GM03348 (cell line): ENCODE measurements at regions not wholly inside any gene's neighbourhood (a gene's known extent, or its start where the extent isn't known, plus 50 kb on each side); places are given as distances from the start of the nearest gene placed in this dataset.

ENCODE experiments used
- DNase-seq: peaks from one replicate; pipeline ENCODE4 v3.0.0; 2012; ENCODE audit warnings: low spot score

DNA sequence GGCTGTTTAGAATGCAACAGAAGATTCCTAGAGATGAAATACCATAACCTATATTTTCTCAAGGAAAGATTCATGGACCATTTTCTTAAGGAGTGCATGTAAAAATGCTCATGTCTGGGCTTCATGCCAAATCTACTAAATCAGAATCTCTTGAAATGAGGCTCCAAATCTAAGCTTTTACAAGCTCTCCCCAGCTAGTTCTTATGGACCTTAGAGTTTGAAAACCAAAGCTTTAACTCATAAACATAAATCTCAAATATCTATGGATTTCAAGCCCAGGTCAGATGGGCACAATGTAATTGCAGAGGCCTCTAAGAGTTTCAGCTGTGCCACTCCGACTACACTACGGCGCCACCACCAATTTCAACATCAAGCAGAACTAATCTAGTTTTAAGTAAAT is 117.3 kb upstream of the CAND1 start:
- DNase-seq: no peak

DNA sequence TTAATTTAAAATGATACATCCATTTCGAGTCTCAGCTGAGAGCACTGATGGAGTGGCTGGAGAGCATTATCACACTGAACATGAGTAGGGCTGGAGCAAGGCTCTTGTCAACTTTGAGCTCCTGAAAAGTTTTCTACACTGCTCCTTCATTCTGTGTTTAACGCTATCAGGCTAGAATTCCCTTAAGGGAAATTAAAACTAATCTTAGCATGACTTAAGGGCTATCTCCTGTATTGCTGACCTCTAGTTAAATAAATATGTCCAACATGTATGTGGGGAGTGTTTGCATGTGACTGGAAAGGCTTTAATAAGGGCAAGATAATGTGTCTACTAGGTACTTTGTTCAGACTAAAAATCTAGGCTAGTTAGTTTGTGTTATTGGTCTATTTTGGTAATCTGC is 116.7 kb upstream of the CAND1 start:
- DNase-seq: no peak

DNA sequence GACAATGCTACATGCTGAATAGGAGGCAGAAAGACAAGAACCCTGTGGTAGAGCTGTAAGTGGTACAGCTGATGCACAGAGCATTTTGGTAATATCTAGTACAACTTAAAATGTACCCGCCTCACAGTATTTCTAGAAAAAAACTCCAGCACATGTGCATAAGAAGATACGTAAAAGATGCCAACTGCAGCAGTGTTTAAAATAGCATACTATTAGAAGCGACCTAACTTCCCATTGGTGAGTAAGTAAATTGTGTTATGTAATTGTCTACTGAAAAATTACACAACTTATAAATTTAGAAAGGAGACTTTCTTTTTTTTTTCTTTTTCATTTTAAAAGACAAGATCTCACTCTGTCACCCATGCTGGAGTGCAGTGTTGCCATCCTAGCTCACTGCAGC is 114.3 kb upstream of the CAND1 start:
- no peak for DNase-seq

DNA sequence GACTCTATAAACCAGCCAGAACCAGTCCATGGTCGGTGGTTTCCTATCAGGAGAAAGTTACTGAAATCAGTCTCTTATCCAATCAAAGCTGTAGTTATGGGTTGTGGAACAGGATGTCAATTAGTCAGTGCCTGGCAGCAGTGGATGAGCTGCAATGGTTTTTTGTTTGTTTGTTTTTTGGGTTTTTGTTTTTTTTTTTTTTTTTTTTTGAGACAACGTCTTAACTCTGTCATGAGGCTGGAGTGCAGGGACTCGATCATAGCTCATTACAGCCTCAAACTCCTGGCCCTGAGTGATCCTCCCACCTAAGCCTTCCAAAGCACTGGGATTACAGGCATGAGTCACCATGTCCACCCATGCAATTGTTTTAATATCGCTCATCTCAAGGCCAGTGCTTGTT is 113.3 kb upstream of the CAND1 start:
- no peak for DNase-seq

DNA sequence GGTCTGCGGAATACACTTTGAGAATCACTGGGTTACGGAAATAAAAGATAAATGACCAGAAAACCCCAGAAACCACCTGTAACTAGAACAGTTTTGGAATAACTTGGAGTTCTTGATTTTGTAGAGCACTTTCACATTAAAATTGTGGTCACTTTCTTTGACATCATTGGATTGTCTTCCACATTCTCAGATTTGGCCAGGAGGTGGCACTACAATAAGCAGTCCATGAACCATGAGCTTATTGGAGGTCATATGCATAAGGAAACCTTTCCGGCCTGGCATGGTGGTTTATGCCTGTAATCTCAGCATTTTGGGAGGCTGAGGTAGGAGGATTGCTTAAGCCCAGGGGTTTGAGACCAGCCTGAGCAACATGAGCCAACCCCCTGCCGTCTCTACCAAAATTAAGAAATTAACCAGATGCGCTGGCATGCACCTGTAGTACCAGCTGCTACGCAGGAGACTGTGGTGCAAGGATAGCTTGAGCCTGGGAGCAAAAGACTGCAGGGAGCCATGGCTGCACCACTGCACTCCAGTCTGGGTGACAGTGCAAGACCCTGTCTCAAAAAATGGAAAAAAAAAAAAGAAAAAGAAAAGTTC is 107.7 kb upstream of the CAND1 start:
- DNase-seq: peak; percentile 62

DNA sequence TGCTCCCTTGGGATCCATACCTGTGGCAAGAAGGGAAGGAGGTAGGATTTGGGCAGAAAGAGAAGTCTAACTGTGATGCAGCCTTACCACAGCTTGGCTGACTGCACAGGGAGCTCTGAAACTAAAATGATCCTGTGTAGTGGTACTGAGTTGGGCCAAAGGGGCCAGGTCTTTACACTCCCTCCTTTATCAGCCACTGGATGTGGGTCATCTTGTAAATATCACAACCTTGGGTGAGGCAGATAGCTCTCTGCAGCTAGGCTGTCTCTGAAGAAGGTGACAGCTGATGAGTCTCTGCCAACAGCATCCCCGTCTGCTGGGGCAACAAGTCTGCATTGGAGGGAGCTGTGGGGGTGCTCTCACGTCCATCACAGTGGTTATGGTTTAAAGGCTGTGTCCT is 95.9 kb upstream of the CAND1 start:
- DNase-seq: no peak

DNA sequence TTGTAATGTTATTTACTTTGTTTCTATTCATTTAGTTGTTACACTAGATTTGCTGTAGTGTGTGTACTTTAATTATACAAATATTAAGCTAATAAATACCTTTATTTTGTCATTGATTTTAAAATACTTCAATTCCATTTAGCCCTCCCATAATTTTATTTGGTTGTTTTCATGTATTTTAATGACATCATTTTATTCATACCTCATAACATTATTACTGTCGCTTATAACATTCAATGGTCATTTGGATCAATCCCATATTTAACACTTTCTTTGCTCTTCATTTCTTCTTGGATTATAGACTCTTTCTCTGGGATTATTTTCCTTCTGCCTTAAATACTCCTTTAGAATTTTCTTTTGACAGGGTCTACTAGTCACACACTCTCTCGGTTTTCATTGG is 86.6 kb upstream of the CAND1 start:
- DNase-seq: no peak

DNA sequence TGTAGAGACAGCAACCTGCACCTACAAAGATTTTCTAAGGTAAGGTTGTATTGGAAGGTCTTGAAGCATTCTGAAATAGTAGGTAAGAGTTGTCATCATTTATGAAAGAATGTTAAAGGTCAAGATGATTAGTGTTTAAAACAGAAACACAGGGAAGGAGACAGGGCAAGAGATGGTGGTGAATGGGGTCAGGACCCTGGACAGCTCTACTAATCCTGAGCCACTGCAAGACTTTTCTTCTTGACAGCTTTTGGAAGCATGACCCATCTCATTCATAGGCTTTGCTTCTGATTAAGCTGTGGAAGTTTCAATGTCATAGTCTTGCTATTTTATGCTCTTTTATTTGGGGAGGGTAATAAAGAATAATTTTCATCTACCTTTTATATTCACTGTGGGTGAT is 75.5 kb upstream of the CAND1 start:
- peak; percentile 29 for DNase-seq

DNA sequence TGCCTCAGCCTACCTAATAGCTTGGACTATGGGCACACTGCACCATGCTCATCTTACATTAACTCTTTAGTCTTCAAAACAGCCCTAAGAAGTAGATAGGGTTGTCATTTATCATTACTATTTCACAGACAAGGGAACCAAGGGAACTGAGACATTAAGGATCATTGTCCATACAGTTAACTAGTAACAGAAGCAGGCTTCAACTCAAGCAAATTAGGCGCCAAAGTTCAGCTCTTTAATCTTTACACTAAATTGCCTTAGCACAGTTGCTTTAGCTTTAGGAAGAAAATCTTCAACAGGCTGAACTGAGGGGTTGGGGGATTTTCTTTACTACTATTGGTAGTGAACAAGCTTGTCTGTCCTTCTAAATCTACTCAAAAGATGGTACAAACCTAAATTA is 68.8 kb upstream of the CAND1 start:
- no peak for DNase-seq

DNA sequence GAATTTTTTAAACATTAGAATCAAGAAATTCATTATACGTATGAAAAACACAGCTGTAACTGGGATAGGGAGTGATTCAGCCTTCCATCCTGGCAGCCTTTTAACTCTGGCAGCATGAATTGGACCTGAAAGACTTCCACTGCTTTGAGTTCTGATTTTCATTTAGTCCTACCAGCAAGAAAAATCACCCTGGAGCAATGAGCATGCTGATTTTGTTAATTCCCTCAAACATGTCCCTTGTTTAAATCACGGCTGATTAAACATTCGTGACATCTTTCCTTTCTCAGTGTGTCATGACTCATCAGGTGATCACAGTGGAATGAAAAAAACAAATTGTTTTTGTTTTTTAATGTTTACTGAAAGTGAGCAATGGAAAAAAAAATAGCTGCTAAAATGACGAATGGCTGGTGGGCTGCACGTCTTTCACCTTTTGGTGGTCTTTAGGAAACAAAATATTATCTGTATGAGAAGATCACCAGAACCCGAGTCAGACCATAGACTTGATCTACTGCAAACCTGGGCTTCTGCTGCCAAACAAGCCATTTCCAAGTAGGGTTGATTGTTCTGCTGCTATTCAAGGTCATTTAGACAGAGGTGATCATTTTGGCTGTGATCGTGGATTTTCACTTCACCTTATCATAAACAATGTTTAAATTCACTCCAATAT is 67.0 kb upstream of the CAND1 start:
- DNase-seq: no peak

DNA sequence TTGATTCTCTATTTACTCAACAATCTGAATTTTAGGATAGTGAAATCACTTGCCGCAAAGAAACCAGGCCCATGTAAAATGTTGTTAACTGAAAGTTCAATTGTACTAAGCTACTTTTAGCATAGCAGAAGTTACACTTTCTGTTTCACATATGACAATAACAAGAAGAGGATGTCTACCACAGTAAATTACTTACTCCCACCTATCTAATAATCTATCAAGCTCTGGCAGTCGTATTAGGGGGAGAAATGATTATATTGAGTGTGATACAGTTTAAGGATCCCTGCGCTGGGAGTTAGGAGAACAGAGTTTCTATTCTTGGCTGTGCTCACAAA is 66.5 kb upstream of the CAND1 start:
- DNase-seq: no peak

DNA sequence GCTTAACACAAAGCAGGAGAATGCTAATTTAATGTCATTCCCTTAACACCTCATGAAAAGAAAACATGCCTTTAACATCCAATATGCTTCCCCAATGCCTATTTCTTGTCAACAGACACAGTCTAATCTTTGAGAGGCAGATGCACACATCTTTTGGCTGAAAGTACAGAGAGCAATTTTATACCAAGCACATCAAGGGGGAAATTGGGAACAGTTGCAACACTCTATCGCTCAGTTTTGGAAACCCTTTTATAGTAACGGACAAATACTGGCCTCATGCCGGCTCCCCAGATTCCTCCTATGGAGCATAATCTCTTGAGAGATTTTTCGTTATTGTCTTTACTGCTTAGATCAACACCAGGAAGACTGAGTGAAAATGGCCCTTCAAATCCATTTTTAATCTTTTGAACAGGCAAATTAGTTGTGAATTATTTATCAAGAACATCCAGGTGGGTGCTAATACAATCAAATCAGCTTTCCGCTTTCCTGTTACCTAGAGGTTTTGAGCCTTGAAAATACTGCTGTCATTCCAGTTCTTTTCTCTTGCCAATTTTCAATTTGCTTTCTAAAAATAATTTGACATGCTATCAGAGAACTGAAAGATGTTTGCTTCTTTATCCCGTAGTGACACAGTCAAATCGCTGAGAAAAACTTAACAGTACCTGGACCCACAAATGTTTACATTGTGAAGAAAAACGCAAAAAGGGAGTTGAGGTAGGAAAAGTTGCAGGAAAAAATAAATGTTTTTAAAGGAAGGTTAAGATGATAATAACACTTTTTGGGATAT is 60.7 kb upstream of the CAND1 start:
- DNase-seq: no peak

DNA sequence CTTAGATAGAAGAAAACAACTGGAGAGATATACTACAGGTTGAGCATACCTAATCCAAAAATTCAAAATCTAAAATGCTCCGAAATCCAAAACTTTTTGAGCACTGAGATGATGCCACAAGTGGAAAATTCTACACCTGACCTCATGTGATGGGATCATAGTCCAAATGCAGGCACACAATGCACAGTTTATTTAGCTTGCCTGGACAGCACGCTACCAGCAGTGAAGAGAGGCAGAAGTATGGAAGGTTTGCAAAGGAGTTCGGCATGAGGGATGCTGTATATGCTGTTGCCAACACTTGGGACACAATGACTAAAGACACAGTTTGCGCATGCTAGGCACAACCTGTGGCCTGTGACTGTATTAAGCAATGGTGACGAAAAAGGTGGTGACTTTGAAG is 58.1 kb upstream of the CAND1 start:
- DNase-seq: no peak

DNA sequence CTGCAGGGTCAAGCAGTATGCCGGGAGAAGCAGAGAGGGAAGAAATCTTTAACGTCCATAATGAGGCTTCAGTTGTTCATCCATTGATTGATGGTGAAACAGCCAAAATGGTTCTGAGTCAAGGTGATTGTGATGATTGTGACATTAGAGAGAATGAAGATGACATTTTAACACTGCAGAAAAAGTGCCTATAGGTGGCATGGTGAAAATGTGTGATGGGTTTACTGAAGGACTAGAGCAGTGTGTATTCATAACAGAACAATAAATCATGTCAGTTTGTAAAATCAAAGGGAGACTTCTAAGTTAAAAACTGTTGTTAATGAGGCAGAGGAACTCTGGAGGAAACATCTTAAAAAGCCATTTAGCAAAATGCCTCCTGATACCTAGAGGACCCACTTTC is 57.7 kb upstream of the CAND1 start:
- no peak for DNase-seq

DNA sequence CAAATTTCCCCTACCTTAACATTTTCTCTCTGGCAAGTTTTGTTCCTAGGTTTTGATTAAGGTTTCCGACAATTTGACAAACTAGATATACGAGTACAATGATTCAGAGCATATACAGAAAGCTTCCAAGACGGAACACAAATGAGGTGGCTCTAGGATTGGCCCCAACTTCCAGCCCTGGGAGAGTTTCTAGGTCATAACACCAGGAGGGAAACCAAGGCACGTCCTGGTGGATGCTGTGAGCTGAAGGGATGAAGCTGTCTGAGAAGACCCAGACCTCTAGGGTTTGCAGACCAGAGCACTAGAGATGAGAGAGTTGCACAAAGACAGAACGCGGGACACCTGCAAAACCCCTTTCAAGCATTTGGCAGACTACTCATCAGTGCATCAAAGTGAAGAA is 51.5 kb upstream of the CAND1 start:
- DNase-seq: no peak
